ENCODE measurements at regions not wholly inside any gene's neighbourhood (a gene's known extent, or its start where the extent isn't known, plus 50 kb on each side); places are given as distances from the start of the nearest gene placed in this dataset.

GRCh38 chr5:29261213-29261612, 1932.3 kb upstream of the CDH6 start:
- no peak for TF ChIP-seq POLR2AphosphoS5 (IDR thresholded peaks at IDR 0.05)
- TF ChIP-seq, protein P1, sequence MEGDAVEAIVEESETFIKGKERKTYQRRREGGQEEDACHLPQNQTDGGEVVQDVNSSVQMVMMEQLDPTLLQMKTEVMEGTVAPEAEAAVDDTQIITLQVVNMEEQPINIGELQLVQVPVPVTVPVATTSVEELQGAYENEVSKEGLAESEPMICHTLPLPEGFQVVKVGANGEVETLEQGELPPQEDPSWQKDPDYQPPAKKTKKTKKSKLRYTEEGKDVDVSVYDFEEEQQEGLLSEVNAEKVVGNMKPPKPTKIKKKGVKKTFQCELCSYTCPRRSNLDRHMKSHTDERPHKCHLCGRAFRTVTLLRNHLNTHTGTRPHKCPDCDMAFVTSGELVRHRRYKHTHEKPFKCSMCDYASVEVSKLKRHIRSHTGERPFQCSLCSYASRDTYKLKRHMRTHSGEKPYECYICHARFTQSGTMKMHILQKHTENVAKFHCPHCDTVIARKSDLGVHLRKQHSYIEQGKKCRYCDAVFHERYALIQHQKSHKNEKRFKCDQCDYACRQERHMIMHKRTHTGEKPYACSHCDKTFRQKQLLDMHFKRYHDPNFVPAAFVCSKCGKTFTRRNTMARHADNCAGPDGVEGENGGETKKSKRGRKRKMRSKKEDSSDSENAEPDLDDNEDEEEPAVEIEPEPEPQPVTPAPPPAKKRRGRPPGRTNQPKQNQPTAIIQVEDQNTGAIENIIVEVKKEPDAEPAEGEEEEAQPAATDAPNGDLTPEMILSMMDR (IDR thresholded peaks at IDR 0.05) = no peak
